ENCODE measurements at regions not wholly inside any gene's neighbourhood (a gene's known extent, or its start where the extent isn't known, plus 50 kb on each side); places are given as distances from the start of the nearest gene placed in this dataset.
A peak's percentile ranks its signal among the peaks of the same experiment; 100 is the strongest.
"Not testable (repeated sequence)": the region's sequence is repeated elsewhere in the genome, so short reads cannot be mapped to it uniquely, and the experiment has no call there.

GRCh38 chr7:57060506-57060905, 71.7 kb downstream of the ZNF479 start:
- not testable (repeated sequence) for DNase-seq

DNA sequence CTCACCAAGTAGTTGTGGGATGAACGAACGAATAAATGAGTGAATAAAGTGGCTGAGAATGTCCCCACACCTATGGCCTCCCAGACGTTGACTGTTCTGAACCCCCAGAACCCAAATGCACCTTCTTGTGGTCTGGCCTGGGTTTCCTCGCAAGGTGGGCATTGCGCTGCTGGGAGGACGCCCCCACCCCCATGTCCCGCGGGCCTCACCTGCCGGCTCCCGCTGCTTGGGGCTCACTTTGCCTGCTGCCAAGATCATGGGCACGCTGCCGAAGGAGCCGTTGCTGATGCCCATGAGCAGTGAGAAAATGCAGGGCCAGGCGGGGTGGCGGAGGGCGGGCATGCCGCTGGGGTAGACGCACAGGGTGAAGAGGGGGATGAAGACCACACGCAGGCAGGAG, 115.9 kb downstream of the ZNF479 start:
- not testable (repeated sequence) for DNase-seq

GRCh38 chr7:57013707-57014106, 118.5 kb downstream of the ZNF479 start:
- not testable (repeated sequence) for DNase-seq

- DNase-seq: not testable (repeated sequence)
Observed at GRCh38 chr7:57012907-57013306, 119.3 kb downstream of the ZNF479 start.

DNA sequence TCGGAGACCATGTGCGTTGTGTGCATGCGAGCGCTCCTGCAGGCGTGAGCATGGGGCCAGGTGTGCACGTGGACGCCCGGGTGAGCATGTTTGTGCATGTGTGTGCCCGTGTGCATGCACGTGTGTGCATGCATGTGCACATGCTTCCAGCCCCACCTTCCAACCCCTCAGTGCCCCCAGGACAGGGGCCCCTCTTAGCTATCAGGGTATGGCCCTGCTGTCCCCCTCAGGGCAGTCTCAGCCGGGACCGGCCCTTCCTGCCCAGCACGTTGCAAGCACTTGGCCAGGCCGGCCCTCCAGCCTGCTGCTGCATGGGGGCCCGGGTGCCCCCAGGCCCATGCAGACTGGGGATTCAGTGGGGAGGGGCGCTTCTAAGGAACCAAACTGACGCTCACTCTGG, 123.0 kb downstream of the ZNF479 start:
- not testable (repeated sequence) for DNase-seq

- DNase-seq: not testable (repeated sequence)
Observed at GRCh38 chr7:57005974-57006373, 126.3 kb downstream of the ZNF479 start.

DNA sequence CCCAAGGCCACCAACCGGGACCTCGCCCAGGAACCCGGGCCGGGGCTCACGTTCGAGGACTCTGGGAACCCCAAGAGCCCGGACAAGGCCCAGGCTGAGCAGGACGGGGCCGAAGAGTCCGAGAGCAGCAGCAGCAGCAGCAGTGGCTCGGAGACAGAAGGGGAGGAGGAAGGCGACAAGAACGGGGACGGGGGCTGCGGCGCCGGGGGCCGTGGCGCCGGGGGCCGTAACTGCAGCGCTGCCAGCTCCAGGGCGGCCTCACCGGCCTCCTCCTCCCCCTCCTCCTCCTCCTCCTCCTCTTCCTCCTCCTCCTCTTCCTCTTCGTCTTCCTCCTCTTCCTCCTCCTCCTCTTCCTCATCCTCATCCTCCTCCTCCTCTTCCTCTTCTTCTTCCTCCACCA, 128.4 kb downstream of the ZNF479 start:
- DNase-seq: not testable (repeated sequence)

DNA sequence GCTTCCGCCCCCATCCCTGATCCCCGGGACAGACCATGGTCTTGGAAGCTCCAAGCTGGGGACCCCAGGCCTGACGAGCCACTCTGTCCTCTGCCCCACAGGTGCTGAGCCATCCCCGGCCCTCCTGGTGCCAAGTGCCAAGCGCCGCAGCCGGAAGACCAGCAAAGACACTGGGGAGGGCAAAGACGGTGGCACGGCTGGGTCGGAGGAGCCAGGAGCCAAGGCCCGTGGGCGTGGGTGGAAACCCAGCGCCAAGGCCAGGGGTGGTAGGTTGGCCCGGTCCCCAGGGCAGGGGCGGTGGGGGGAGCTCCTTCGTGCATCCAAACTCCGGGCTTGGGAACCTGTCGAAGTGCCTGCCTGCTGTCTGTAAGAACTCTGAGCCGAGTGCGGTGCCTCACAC, 130.3 kb downstream of the ZNF479 start:
- not testable (repeated sequence) for DNase-seq

DNA sequence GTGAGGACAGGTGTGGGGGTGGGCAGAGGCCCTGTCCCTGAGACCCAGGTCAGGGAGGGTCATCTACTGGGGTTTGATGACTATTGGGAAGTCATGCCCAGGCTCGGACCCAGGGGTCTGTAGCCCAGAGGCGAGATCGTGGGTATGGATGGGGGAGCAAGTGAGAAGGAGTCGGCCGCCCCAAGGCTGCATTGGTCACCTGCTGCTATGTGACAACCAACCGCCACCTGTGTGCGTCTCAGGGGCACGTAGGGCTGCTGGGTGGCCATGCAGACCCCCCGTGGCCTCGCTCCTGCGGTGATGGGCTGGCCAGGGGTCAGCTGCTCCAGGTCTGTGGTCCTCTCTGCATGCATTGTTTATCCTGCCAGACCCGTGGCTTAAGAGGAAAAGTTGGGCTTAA, 138.5 kb downstream of the ZNF479 start:
- not testable (repeated sequence) for DNase-seq

GRCh38 chr7:56957737-56958408, 174.4 kb downstream of the ZNF479 start:
- not testable (repeated sequence) for DNase-seq

GRCh38 chr7:56957086-56957485, 175.2 kb downstream of the ZNF479 start:
- not testable (repeated sequence) for DNase-seq

DNA sequence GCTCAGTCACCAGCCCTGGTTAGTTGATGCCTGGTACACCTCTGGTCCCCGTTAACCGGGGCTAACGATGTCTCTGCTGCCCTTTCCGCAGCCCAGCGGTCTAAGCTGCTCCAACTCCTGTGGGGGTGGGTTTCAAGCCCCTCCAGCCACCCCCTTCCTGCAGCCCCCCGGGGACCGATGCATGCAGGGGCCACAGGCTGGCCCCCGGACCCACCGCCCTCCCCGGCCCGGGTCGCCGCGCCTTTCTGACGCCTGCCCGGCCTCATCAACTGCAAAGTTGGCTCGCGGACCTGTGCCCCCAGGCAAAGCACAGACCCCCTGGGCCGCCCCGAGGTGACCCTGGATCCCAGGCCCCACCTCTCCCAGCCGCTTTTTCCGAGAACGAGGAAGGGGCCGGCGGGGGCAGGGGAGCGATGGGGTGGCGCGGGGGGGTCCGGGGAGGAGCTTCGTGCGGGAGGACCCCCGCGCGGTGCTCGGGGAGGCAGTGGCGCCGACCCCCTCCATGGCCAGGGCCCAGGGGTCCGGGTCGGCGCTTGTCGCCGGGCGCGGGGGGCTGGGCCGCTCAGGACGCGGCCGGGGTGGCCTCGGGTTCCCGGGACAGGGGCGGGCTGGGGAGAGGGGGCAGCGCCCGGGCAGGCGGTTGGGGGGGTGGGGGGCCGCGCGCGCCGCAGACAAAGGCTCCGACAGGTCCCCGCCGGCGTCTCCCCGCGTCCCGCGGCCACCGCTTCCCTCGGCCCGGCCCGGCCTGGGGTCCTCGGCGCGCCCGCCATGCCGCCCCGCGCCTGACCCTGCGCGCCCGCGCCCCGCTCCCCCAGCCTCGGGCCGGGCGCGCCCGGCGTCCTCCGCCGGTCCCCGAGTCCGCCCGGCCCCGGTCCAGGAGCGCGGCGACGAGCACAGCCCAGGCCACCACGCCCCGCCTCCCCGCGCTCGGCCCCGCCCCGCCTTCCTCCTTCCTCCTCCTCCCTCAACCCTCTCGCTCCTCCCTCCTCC, 183.6 kb downstream of the ZNF479 start:
- DNase-seq: not testable (repeated sequence)

DNA sequence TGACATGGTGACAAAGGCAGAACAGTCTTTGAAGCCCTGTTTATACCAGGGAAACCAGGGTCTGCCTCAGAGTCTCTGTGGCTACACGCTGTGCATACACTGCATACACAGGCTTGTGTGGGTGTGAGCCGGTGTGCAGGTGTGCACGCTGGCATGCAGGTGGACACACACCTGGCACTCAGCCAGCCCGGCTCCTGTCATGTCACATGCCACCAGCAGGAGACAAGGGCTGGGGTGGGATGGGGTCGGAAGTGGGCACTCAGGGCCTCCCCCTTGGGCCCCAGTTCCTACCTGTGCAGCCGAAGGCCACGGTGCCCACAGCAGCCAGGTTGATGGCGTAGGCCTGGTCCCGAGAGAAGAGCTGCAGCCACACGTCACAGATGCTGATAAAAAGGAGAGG, 192.2 kb downstream of the ZNF479 start:
- DNase-seq: not testable (repeated sequence)

DNA sequence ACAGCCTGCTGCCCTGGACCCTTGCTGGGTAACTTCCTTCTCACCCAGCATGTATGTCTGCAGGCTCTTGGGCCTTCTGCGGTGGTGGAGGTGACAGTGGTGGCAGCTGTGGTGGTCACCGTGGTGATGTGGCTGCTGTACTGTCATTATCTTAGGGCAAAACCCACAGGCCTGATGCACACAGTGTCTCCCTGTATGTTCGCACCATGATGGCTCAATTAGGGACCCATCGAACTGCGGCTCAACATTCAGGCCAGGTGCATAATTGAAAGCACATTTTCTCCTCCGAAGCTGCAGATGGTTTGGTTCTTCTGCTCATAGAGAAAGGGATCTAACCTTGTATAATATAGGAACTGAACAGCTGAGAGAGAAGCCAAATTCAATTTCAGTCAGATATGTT, 208.3 kb downstream of the ZNF479 start:
- not testable (repeated sequence) for DNase-seq

DNA sequence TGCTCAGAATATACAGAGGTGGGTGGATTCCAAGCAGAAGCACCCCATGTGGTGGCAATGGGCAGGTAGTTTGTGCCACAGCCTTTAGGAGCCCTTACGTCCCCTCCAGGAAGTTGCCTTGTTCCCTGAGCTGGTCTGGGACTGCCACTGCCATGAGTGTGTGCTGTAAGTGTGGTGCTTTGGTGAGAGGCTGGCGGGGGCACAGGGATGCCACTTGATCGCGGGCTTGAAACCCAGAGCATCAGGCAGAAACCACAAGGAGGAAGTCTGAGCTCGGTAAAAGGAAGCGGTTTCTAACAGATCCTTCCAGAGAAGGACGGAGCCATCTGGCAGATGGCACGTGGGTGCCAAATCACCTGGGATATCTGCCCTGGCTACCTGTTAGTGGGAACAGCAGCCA, 221.3 kb downstream of the ZNF479 start:
- DNase-seq: not testable (repeated sequence)

DNA sequence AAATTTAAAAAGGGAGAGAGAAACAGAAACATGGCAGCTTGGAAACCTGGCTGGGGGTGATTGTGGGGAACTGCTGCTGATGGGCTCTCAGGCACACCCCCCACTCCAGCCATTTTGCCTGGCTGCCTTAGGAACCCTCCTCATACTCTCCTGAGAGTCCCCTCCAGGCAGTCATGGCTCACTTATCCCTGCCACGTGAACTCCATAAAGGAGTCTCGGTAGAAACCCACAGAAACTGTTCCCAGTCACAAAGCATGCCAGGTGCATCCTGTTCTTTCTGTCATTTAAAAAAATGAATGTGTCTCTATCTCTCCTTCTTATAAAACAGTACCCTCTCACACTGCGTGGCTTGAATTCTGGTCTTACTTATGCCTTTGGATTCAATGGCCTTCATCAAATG, 242.8 kb downstream of the ZNF479 start:
- DNase-seq: not testable (repeated sequence)

- not testable (repeated sequence) for DNase-seq
Observed at GRCh38 chr7:56885132-56885531, 247.1 kb downstream of the ZNF479 start.

GRCh38 chr7:56882318-56882717, 249.9 kb downstream of the ZNF479 start:
- DNase-seq: peak in 1 of 2 experiments; percentile 13

Measured in activated T-cell treated with anti-CD3 and anti-CD28 coated beads, Interleukin-2, amount 50 U/mL, for 48 hours (primary cell).